K562 (cell line): ENCODE measurements at regions not wholly inside any gene's neighbourhood (a gene's known extent, or its start where the extent isn't known, plus 50 kb on each side); places are given as distances from the start of the nearest gene placed in this dataset.

Experiments
- CEBPB ChIP-seq: fragments of 450-650 bp; IDR thresholded peaks from 2 replicates; pipeline ENCODE4 v1.6.1; 2016; ENCODE audit warnings: missing genetic modification characterization, missing compliant biosample characterization
- ILF3 ChIP-seq: fragments of 450-650 bp; IDR thresholded peaks from 2 replicates; pipeline ENCODE4 v1.6.1; 2018; ENCODE audit warnings: antibody characterized with exemption, mild to moderate bottlenecking, moderate library complexity, borderline replicate concordance
- RB1 ChIP-seq: fragments of 450-650 bp; IDR thresholded peaks from 2 replicates; pipeline ENCODE4 v1.6.1; 2017; ENCODE audit warnings: low read depth, mild to moderate bottlenecking
- SREBF2 ChIP-seq: sonication (generic); formaldehyde crosslinking; IDR thresholded peaks from 2 replicates; pipeline ENCODE4 v1.4.0; 2020; ENCODE audit warnings: mild to moderate bottlenecking, missing genetic modification reagents
- ZKSCAN1 ChIP-seq: fragments of 150-350 bp; IDR thresholded peaks from 2 replicates; pipeline ENCODE4 v1.6.1; 2016; ENCODE audit warnings: low read depth, low read length
- TF ChIP-seq, protein P1 (sequence below): fragments of 200-800 bp; sonication (Bioruptor generic); IDR thresholded peaks from 2 replicates; pipeline ENCODE4 v1.6.1; 2016; ENCODE audit warnings: missing genetic modification characterization, missing compliant biosample characterization
- TF ChIP-seq, protein P2 (sequence below): fragments of 450-650 bp; IDR thresholded peaks from 2 replicates; pipeline ENCODE4 v1.6.1; 2018; ENCODE audit warnings: mild to moderate bottlenecking, low read depth; ENCODE audit not compliant: partially characterized antibody
- TF ChIP-seq, protein P3 (sequence below): fragments of 450-650 bp; IDR thresholded peaks from 2 replicates; pipeline ENCODE4 v1.6.1; 2016; ENCODE audit warnings: mild to moderate bottlenecking, moderate library complexity

DNA sequence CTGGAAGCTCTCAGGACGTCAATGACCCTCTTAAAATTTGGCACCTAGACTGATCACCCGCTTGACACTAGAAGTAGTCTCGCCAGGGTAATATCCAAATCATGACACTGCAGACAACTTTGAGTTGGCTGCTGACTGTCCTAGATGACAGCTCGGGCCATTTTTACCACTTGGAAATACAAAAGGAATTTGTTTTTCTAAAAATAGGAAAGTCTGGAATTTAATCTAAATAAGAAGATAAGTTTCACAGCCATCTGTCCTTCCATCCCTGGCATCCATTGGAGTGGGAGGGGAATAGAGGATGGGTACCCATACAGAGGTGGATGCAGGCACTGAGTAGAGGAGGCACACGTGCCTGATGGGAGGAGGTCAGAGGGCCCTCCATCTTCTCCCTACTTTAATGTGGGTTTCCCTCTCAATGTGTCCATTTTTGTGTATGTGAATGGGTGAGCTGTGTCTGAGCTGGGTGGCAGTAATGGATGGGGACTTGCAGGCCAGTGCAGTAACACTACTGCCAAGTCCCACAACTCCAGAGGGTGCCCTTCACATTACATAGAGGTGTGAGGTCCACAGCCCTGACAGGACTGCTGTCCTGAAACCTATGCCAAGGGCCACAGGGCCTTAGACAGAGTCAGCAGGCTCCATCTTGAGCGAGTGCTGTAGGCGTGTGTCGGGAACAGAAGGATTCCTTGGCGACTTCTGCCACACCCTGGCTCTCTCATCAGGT lies 104.8 kb upstream of the IPO9 start (continued):
- TF ChIP-seq, protein P1, sequence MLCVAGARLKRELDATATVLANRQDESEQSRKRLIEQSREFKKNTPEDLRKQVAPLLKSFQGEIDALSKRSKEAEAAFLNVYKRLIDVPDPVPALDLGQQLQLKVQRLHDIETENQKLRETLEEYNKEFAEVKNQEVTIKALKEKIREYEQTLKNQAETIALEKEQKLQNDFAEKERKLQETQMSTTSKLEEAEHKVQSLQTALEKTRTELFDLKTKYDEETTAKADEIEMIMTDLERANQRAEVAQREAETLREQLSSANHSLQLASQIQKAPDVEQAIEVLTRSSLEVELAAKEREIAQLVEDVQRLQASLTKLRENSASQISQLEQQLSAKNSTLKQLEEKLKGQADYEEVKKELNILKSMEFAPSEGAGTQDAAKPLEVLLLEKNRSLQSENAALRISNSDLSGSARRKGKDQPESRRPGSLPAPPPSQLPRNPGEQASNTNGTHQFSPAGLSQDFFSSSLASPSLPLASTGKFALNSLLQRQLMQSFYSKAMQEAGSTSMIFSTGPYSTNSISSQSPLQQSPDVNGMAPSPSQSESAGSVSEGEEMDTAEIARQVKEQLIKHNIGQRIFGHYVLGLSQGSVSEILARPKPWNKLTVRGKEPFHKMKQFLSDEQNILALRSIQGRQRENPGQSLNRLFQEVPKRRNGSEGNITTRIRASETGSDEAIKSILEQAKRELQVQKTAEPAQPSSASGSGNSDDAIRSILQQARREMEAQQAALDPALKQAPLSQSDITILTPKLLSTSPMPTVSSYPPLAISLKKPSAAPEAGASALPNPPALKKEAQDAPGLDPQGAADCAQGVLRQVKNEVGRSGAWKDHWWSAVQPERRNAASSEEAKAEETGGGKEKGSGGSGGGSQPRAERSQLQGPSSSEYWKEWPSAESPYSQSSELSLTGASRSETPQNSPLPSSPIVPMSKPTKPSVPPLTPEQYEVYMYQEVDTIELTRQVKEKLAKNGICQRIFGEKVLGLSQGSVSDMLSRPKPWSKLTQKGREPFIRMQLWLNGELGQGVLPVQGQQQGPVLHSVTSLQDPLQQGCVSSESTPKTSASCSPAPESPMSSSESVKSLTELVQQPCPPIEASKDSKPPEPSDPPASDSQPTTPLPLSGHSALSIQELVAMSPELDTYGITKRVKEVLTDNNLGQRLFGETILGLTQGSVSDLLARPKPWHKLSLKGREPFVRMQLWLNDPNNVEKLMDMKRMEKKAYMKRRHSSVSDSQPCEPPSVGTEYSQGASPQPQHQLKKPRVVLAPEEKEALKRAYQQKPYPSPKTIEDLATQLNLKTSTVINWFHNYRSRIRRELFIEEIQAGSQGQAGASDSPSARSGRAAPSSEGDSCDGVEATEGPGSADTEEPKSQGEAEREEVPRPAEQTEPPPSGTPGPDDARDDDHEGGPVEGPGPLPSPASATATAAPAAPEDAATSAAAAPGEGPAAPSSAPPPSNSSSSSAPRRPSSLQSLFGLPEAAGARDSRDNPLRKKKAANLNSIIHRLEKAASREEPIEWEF (CRISPR knock-in tag) = no peak
- no peak for TF ChIP-seq RB1
- no peak for TF ChIP-seq ILF3
- TF ChIP-seq CEBPB (tag) = no peak
- no peak for TF ChIP-seq SREBF2 (CRISPR knock-in tag)
- TF ChIP-seq, protein P2, sequence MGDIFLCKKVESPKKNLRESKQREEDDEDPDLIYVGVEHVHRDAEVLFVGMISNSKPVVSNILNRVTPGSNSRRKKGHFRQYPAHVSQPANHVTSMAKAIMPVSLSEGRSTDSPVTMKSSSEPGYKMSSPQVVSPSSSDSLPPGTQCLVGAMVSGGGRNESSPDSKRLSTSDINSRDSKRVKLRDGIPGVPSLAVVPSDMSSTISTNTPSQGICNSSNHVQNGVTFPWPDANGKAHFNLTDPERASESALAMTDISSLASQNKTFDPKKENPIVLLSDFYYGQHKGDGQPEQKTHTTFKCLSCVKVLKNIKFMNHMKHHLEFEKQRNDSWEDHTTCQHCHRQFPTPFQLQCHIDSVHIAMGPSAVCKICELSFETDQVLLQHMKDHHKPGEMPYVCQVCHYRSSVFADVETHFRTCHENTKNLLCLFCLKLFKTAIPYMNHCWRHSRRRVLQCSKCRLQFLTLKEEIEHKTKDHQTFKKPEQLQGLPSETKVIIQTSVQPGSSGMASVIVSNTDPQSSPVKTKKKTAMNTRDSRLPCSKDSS = no peak
- TF ChIP-seq, protein P3, sequence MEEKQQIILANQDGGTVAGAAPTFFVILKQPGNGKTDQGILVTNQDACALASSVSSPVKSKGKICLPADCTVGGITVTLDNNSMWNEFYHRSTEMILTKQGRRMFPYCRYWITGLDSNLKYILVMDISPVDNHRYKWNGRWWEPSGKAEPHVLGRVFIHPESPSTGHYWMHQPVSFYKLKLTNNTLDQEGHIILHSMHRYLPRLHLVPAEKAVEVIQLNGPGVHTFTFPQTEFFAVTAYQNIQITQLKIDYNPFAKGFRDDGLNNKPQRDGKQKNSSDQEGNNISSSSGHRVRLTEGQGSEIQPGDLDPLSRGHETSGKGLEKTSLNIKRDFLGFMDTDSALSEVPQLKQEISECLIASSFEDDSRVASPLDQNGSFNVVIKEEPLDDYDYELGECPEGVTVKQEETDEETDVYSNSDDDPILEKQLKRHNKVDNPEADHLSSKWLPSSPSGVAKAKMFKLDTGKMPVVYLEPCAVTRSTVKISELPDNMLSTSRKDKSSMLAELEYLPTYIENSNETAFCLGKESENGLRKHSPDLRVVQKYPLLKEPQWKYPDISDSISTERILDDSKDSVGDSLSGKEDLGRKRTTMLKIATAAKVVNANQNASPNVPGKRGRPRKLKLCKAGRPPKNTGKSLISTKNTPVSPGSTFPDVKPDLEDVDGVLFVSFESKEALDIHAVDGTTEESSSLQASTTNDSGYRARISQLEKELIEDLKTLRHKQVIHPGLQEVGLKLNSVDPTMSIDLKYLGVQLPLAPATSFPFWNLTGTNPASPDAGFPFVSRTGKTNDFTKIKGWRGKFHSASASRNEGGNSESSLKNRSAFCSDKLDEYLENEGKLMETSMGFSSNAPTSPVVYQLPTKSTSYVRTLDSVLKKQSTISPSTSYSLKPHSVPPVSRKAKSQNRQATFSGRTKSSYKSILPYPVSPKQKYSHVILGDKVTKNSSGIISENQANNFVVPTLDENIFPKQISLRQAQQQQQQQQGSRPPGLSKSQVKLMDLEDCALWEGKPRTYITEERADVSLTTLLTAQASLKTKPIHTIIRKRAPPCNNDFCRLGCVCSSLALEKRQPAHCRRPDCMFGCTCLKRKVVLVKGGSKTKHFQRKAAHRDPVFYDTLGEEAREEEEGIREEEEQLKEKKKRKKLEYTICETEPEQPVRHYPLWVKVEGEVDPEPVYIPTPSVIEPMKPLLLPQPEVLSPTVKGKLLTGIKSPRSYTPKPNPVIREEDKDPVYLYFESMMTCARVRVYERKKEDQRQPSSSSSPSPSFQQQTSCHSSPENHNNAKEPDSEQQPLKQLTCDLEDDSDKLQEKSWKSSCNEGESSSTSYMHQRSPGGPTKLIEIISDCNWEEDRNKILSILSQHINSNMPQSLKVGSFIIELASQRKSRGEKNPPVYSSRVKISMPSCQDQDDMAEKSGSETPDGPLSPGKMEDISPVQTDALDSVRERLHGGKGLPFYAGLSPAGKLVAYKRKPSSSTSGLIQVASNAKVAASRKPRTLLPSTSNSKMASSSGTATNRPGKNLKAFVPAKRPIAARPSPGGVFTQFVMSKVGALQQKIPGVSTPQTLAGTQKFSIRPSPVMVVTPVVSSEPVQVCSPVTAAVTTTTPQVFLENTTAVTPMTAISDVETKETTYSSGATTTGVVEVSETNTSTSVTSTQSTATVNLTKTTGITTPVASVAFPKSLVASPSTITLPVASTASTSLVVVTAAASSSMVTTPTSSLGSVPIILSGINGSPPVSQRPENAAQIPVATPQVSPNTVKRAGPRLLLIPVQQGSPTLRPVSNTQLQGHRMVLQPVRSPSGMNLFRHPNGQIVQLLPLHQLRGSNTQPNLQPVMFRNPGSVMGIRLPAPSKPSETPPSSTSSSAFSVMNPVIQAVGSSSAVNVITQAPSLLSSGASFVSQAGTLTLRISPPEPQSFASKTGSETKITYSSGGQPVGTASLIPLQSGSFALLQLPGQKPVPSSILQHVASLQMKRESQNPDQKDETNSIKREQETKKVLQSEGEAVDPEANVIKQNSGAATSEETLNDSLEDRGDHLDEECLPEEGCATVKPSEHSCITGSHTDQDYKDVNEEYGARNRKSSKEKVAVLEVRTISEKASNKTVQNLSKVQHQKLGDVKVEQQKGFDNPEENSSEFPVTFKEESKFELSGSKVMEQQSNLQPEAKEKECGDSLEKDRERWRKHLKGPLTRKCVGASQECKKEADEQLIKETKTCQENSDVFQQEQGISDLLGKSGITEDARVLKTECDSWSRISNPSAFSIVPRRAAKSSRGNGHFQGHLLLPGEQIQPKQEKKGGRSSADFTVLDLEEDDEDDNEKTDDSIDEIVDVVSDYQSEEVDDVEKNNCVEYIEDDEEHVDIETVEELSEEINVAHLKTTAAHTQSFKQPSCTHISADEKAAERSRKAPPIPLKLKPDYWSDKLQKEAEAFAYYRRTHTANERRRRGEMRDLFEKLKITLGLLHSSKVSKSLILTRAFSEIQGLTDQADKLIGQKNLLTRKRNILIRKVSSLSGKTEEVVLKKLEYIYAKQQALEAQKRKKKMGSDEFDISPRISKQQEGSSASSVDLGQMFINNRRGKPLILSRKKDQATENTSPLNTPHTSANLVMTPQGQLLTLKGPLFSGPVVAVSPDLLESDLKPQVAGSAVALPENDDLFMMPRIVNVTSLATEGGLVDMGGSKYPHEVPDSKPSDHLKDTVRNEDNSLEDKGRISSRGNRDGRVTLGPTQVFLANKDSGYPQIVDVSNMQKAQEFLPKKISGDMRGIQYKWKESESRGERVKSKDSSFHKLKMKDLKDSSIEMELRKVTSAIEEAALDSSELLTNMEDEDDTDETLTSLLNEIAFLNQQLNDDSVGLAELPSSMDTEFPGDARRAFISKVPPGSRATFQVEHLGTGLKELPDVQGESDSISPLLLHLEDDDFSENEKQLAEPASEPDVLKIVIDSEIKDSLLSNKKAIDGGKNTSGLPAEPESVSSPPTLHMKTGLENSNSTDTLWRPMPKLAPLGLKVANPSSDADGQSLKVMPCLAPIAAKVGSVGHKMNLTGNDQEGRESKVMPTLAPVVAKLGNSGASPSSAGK = no peak
- no peak for TF ChIP-seq ZKSCAN1
